ENCODE measurements at regions not wholly inside any gene's neighbourhood (a gene's known extent, or its start where the extent isn't known, plus 50 kb on each side); places are given as distances from the start of the nearest gene placed in this dataset.

GRCh38 chr11:87423161-87423560 is 385.4 kb downstream of the TMEM135 start:
- DNase-seq (ENCODE audit: low spot score): no peak

GRCh38 chr11:87422566-87422965 is 384.8 kb downstream of the TMEM135 start:
- DNase-seq (ENCODE audit: low spot score): no peak

- DNase-seq (ENCODE audit: low spot score): peak; percentile 54
These were observed 383.7 kb downstream of the TMEM135 start for GRCh38 chr11:87421422-87421821.

- DNase-seq (ENCODE audit: low spot score): no peak
These were observed 380.2 kb downstream of the TMEM135 start for GRCh38 chr11:87417951-87418350.

- no peak for DNase-seq (ENCODE audit: low spot score)
These were observed 368.1 kb downstream of the TMEM135 start for GRCh38 chr11:87405843-87406242.

GRCh38 chr11:87405356-87405755 is 367.6 kb downstream of the TMEM135 start:
- DNase-seq (ENCODE audit: low spot score): no peak

GRCh38 chr11:87401653-87402052 is 363.9 kb downstream of the TMEM135 start:
- DNase-seq (ENCODE audit: low spot score): no peak

- DNase-seq (ENCODE audit: low spot score): no peak
These were observed 361.6 kb downstream of the TMEM135 start for GRCh38 chr11:87399341-87399740.

GRCh38 chr11:87398931-87399330 is 361.2 kb downstream of the TMEM135 start:
- DNase-seq (ENCODE audit: low spot score): no peak

GRCh38 chr11:87397011-87397865 is 359.5 kb downstream of the TMEM135 start:
- no peak for DNase-seq (ENCODE audit: low spot score)

GRCh38 chr11:87394924-87395323 is 357.2 kb downstream of the TMEM135 start:
- no peak for DNase-seq (ENCODE audit: low spot score)

- DNase-seq (ENCODE audit: low spot score): no peak
These were observed 354.9 kb downstream of the TMEM135 start for GRCh38 chr11:87392665-87393064.

GRCh38 chr11:87391496-87391895 is 353.8 kb downstream of the TMEM135 start:
- no peak for DNase-seq (ENCODE audit: low spot score)

- no peak for DNase-seq (ENCODE audit: low spot score)
These were observed 346.5 kb downstream of the TMEM135 start for GRCh38 chr11:87384078-87384729.

GRCh38 chr11:87374038-87374807 is 336.5 kb downstream of the TMEM135 start:
- DNase-seq (ENCODE audit: low spot score): no peak
